Stomach (tissue), 4 donors: ENCODE measurements at regions not wholly inside any gene's neighbourhood (a gene's known extent, or its start where the extent isn't known, plus 50 kb on each side); places are given as distances from the start of the nearest gene placed in this dataset.

Experiments
- POLR2A ChIP-seq, 4 donors: fragments of 450-650 bp; IDR thresholded peaks; one replicate each; pipeline ENCODE4 v1.6.1; 2016; ENCODE audit warnings: antibody characterized with exemption in 4 of 4, control low read depth in 2 of 4, mild to moderate bottlenecking in 1 of 4, moderate library complexity in 1 of 4
- POLR2AphosphoS5 ChIP-seq, 3 donors: sonication (generic); formaldehyde crosslinking; IDR thresholded peaks; one replicate each; pipeline ENCODE4 v1.6.1; 2016; ENCODE audit warnings: antibody characterized with exemption in 3 of 3
- TF ChIP-seq, protein P1 (sequence below), 7 experiments: fragments of 450-650 bp in 4 of 7; fragments of 200-600 bp in 3 of 7; sonication (generic) in 3 of 7; IDR thresholded peaks; one replicate each; pipeline ENCODE4 v1.5.1; 2016 to 2019; ENCODE audit warnings: antibody characterized with exemption in 7 of 7, control low read depth in 2 of 7, mild to moderate bottlenecking in 1 of 7

DNA sequence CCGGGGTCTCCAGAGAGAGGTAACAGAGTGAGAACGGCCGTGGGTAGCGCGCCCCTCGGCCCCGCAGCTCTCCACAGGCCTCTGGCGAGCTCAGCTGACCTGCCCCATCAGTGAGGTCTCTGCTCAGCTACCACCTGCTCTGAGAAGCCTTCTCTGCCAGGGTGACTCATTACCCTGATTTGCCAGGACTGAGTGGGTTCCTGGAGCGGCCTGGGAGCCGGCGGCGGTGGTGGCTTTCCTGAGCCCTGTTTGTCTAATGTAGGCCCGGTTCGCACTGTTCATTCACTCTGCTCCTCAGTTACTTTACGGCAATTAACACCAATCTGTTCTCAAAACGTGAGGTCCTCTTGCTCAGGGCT lies 351.0 kb upstream of the B3GAT1 start:
- TF ChIP-seq, protein P1, sequence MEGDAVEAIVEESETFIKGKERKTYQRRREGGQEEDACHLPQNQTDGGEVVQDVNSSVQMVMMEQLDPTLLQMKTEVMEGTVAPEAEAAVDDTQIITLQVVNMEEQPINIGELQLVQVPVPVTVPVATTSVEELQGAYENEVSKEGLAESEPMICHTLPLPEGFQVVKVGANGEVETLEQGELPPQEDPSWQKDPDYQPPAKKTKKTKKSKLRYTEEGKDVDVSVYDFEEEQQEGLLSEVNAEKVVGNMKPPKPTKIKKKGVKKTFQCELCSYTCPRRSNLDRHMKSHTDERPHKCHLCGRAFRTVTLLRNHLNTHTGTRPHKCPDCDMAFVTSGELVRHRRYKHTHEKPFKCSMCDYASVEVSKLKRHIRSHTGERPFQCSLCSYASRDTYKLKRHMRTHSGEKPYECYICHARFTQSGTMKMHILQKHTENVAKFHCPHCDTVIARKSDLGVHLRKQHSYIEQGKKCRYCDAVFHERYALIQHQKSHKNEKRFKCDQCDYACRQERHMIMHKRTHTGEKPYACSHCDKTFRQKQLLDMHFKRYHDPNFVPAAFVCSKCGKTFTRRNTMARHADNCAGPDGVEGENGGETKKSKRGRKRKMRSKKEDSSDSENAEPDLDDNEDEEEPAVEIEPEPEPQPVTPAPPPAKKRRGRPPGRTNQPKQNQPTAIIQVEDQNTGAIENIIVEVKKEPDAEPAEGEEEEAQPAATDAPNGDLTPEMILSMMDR (IDR thresholded peaks at IDR 0.05) = no peak
- no peak for TF ChIP-seq POLR2A (IDR thresholded peaks at IDR 0.05)
- no peak for TF ChIP-seq POLR2AphosphoS5 (IDR thresholded peaks at IDR 0.05)
